Esophagus muscularis mucosa (tissue), 4 donors: ENCODE measurements at regions not wholly inside any gene's neighbourhood (a gene's known extent, or its start where the extent isn't known, plus 50 kb on each side); places are given as distances from the start of the nearest gene placed in this dataset.

ENCODE experiments used
- CTCF ChIP-seq, 3 experiments: fragments of 200-600 bp in 2 of 3; fragments of 450-650 bp in 1 of 3; sonication (generic) in 2 of 3; IDR thresholded peaks; one replicate each; pipeline ENCODE4 v1.5.1; 2017 to 2019; ENCODE audit warnings: antibody characterized with exemption in 3 of 3, mild to moderate bottlenecking in 2 of 3, moderate library complexity in 1 of 3
- EP300 ChIP-seq: sonication (generic); formaldehyde crosslinking; IDR thresholded peaks from one replicate; pipeline ENCODE4 v1.6.1; 2017; ENCODE audit warnings: antibody characterized with exemption
- POLR2A ChIP-seq: fragments of 450-650 bp; IDR thresholded peaks from one replicate; pipeline ENCODE4 v1.6.1; 2017; ENCODE audit warnings: antibody characterized with exemption, moderate library complexity, mild to moderate bottlenecking, low read depth
- POLR2AphosphoS5 ChIP-seq, 2 donors: sonication (generic); formaldehyde crosslinking; IDR thresholded peaks; one replicate each; pipeline ENCODE4 v1.6.1; 2017; ENCODE audit warnings: antibody characterized with exemption in 2 of 2

DNA sequence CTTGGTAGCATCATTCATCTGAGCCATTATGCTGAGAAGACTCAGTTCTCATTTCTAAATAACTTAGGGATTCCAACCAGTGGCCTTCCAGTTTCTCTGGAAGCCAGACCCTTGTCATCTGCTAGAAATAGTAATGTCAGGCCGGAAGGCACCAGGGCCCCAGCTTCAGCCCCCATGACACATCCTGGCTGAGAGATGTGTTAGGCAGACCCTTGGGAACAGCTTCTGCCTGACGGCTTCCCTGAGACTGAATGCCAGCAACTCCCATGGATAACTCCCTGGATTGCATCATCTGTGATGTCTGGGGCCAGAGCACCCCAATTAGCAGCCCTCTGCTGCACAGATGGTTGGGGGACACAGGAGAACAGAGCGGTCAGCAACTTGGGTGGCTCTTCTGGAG lies 583.5 kb upstream of the TBX3 start:
- TF ChIP-seq CTCF (IDR thresholded peaks at IDR 0.05) = no peak
- no peak for TF ChIP-seq POLR2A
- TF ChIP-seq POLR2AphosphoS5 (IDR thresholded peaks at IDR 0.05) = no peak
- TF ChIP-seq EP300 = no peak
